Sigmoid colon (tissue), 6 donors: ENCODE measurements at regions not wholly inside any gene's neighbourhood (a gene's known extent, or its start where the extent isn't known, plus 50 kb on each side); places are given as distances from the start of the nearest gene placed in this dataset.
A peak's percentile ranks its signal among the peaks of the same experiment; 100 is the strongest.

Experiments
- DNase-seq: peaks from one replicate; pipeline ENCODE4 v3.0.0-alpha.2; 2019
- H3K27ac ChIP-seq, 4 donors: fragments of 200-600 bp; sonication (generic); one replicate each; pipeline ENCODE4 v1.5.1; 2016 to 2019; ENCODE audit warnings: mild to moderate bottlenecking in 1 of 4
- H3K27me3 ChIP-seq, 3 donors: fragments of 200-600 bp; sonication (generic); one replicate each; pipeline ENCODE4 v1.5.1; 2019; ENCODE audit warnings: mild to moderate bottlenecking in 1 of 3
- H3K36me3 ChIP-seq, 4 donors: fragments of 200-600 bp; sonication (generic); one replicate each; pipeline ENCODE4 v1.5.1; 2016 to 2019
- H3K4me1 ChIP-seq, 4 donors: fragments of 200-600 bp; sonication (generic); one replicate each; pipeline ENCODE4 v1.5.1; 2017 to 2019
- H3K4me3 ChIP-seq, 4 donors: fragments of 200-600 bp; sonication (generic); one replicate each; pipeline ENCODE4 v1.5.1; 2017 to 2019; ENCODE audit warnings: mild to moderate bottlenecking in 2 of 4, moderate library complexity in 1 of 4
- H3K9me3 ChIP-seq, 4 donors: fragments of 200-600 bp in 3 of 4; sonication (generic) in 3 of 4; one replicate each; pipeline versions ENCODE4 v1.5.1 to v1.6.1; 2013 to 2019
- CTCF ChIP-seq, 4 experiments: fragments of 450-650 bp in 3 of 4; fragments of 200-600 bp in 1 of 4; IDR thresholded peaks; one replicate each; pipeline ENCODE4 v1.5.1; 2016 to 2019; ENCODE audit warnings: antibody characterized with exemption in 4 of 4, mild to moderate bottlenecking in 3 of 4, moderate library complexity in 2 of 4
- EP300 ChIP-seq, 4 donors: sonication (generic); formaldehyde crosslinking; IDR thresholded peaks; one replicate each; pipeline ENCODE4 v1.6.1; 2017; ENCODE audit warnings: antibody characterized with exemption in 4 of 4
- POLR2A ChIP-seq, 2 donors: fragments of 450-650 bp; IDR thresholded peaks; one replicate each; pipeline ENCODE4 v1.6.1; 2016; ENCODE audit warnings: antibody characterized with exemption in 2 of 2, mild to moderate bottlenecking in 2 of 2, moderate library complexity in 2 of 2
- POLR2AphosphoS5 ChIP-seq, 4 donors: sonication (generic); formaldehyde crosslinking; IDR thresholded peaks; one replicate each; pipeline ENCODE4 v1.6.1; 2017; ENCODE audit warnings: antibody characterized with exemption in 4 of 4
- WGBS, 2 donors: extraction: QIAGEN DNeasy Blood & Tissue Kit; methylation state at CpG; one replicate each; pipeline ENCODE4 v1.1.7; 2013; 5-methylcytosine and 5-hydroxymethylcytosine counted together
- intact Hi-C: fragments of 100-400 bp; cut with DNase I; formaldehyde crosslinking; loops from one replicate; pipeline ENCODE4 v1.15.1; 2023
- donor health status: healthy with polysubstance abuse.
- donor health status: healthy.

- H3K27me3 ChIP-seq: no peaks in the 10 kb centered on the region
- intact Hi-C loops: no loop called here
- DNase-seq: no peak
Observed at GRCh38 chr16:31693733-31694132, 166.0 kb downstream of the AHSP start.

GRCh38 chr16:31694461-31694860 is 166.8 kb downstream of the AHSP start:
- Histone ChIP-seq H3K27ac (no peak overlapping the region), H3K36me3 (no peaks in the 10 kb centered on the region), H3K4me3 (no peak overlapping the region), H3K27me3 (no peaks in the 10 kb centered on the region), H3K4me1 (no peaks in the 10 kb centered on the region), H3K9me3 (no peaks in the 10 kb centered on the region)
- TF ChIP-seq POLR2AphosphoS5 (IDR thresholded peaks at IDR 0.05) (no peak), EP300 (IDR thresholded peaks at IDR 0.05) (no peak), CTCF (IDR thresholded peaks at IDR 0.05) (no peak), POLR2A (IDR thresholded peaks at IDR 0.05) (no peak)
- WGBS, 2 donors: 92 to 98% methylated on average over 2 of the region's 2 CpGs
- intact Hi-C loops: no loop called here
- no peak for DNase-seq

More at GRCh38 chr16:31693733-31694132, 166.0 kb downstream of the AHSP start:
- Histone ChIP-seq H3K36me3 (no peaks in the 10 kb centered on the region), H3K9me3 (no peaks in the 10 kb centered on the region), H3K27ac (no peak overlapping the region), H3K4me3 (no peak overlapping the region), H3K4me1 (no peaks in the 10 kb centered on the region)
- WGBS, 2 donors: 93 to 97% methylated on average over 6 of the region's 6 CpGs
- TF ChIP-seq POLR2A (IDR thresholded peaks at IDR 0.05) (no peak), POLR2AphosphoS5 (IDR thresholded peaks at IDR 0.05) (no peak), EP300 (IDR thresholded peaks at IDR 0.05) (no peak), CTCF (IDR thresholded peaks at IDR 0.05) (no peak)

- Histone ChIP-seq H3K4me3 (no peak overlapping the region), H3K27me3 (no peaks in the 10 kb centered on the region), H3K4me1 (peaks cover 0 to 6% (median under 1%) of the 10 kb centered on the region in 4 donors), H3K9me3 (no peaks in the 10 kb centered on the region), H3K27ac (no peak overlapping the region), H3K36me3 (no peaks in the 10 kb centered on the region)
- no peak for DNase-seq
- intact Hi-C loops: no loop called here
- WGBS, 2 donors: 39 to 55% methylated on average over 4 of the region's 4 CpGs
- TF ChIP-seq EP300 (IDR thresholded peaks at IDR 0.05): no peak
- no peak for TF ChIP-seq POLR2A (IDR thresholded peaks at IDR 0.05)
- TF ChIP-seq CTCF (IDR thresholded peaks at IDR 0.05): no peak
- TF ChIP-seq POLR2AphosphoS5 (IDR thresholded peaks at IDR 0.05): no peak
Observed at GRCh38 chr16:31695667-31696066, 168.0 kb downstream of the AHSP start.

GRCh38 chr16:31696968-31697743 is 169.5 kb downstream of the AHSP start:
- TF ChIP-seq EP300 (IDR thresholded peaks at IDR 0.05) (no peak), CTCF (IDR thresholded peaks at IDR 0.05) (peak in 3 of 4 experiments; percentile 8 to 40 (median 36)), POLR2AphosphoS5 (IDR thresholded peaks at IDR 0.05) (no peak), POLR2A (IDR thresholded peaks at IDR 0.05) (no peak)
- Histone ChIP-seq H3K36me3 (no peaks in the 10 kb centered on the region), H3K9me3 (no peaks in the 10 kb centered on the region), H3K27ac (no peak overlapping the region), H3K4me3 (no peak overlapping the region), H3K27me3 (no peaks in the 10 kb centered on the region), H3K4me1 (peaks cover 0 to 15% (median 10%) of the 10 kb centered on the region in 4 donors)
- intact Hi-C loops: no loop called here
- 34 to 60% methylated on average over 8 of the region's 8 CpGs for WGBS, 2 donors
- no peak for DNase-seq
